ENCODE measurements at regions not wholly inside any gene's neighbourhood (a gene's known extent, or its start where the extent isn't known, plus 50 kb on each side); places are given as distances from the start of the nearest gene placed in this dataset.
A peak's percentile ranks its signal among the peaks of the same experiment; 100 is the strongest.

- H3K4me1 ChIP-seq (ENCODE audit: control insufficient read depth in 2 of 2, insufficient read depth in 1 of 2, low read depth in 1 of 2, low read length in 2 of 2): peaks cover 0 to 11% of the 10 kb centered on the region in 2 donors
Observed at GRCh38 chr4:24701683-24702082, 93.7 kb upstream of the SOD3 start.

GRCh38 chr4:24702281-24702680, 93.1 kb upstream of the SOD3 start:
- Histone ChIP-seq H3K23ac (ENCODE audit: low read depth, low read length, poor library complexity) (no peak overlapping the region), H3K14ac (ENCODE audit: low read length) (no peak overlapping the region), H3K18ac (ENCODE audit: low read length) (no peak overlapping the region), H3K27me3 (ENCODE audit: control insufficient read depth in 3 of 3, insufficient read depth in 3 of 3, low read depth in 1 of 3, low read length in 3 of 3) (peaks cover 0 to 3% (median 0%) of the 10 kb centered on the region in 3 experiments), H4K8ac (ENCODE audit: low read depth, low read length) (no peak overlapping the region), H2BK120ac (ENCODE audit: low read depth, low read length) (no peak overlapping the region), H3K4me2 (ENCODE audit: insufficient read depth, low read length, poor library complexity, severe bottlenecking) (no peak overlapping the region), H2AFZ (ENCODE audit: low read length) (no peak overlapping the region), H3K4me1 (ENCODE audit: control insufficient read depth in 2 of 2, insufficient read depth in 1 of 2, low read depth in 1 of 2, low read length in 2 of 2) (peaks cover 0 to 11% of the 10 kb centered on the region in 2 donors), H3K79me1 (ENCODE audit: low read depth, low read length) (no peaks in the 10 kb centered on the region), H3K9ac (ENCODE audit: low read depth, low read length, poor library complexity) (no peak overlapping the region), H2AK5ac (ENCODE audit: low read depth, low read length) (no peak overlapping the region), H3K27ac (replicated peaks; ENCODE audit: low read length) (no peak overlapping the region), H4K91ac (ENCODE audit: low read depth, low read length, poor library complexity) (no peak overlapping the region), H3K4me3 (ENCODE audit: low read length in 2 of 2) (no peak overlapping the region), H3K4ac (ENCODE audit: low read length) (no peak overlapping the region), H2BK15ac (ENCODE audit: low read length) (no peak overlapping the region), H2BK5ac (ENCODE audit: low read length) (no peak overlapping the region), H2BK12ac (ENCODE audit: low read length) (no peak overlapping the region), H3K36me3 (replicated peaks in 1 of 2; ENCODE audit: control insufficient read depth in 2 of 2, insufficient read depth in 2 of 2, low read length in 2 of 2) (no peaks in the 10 kb centered on the region), H3K9me3 (replicated peaks in 1 of 2; ENCODE audit: control insufficient read depth in 2 of 2, insufficient read depth in 1 of 2, low read depth in 1 of 2, low read length in 2 of 2) (no peaks in the 10 kb centered on the region)
- DNase-seq (ENCODE audit: low spot score): no peak
- WGBS, 2 donors (ENCODE audit: extremely low coverage in 2 of 2, insufficient read length in 2 of 2, insufficient replicate concordance in 1 of 2): no CpG with 5 or more reads among the region's 1 CpG

More at GRCh38 chr4:24701683-24702082, 93.7 kb upstream of the SOD3 start:
- Histone ChIP-seq H3K79me1 (ENCODE audit: low read depth, low read length) (no peaks in the 10 kb centered on the region), H3K9me3 (replicated peaks in 1 of 2; ENCODE audit: control insufficient read depth in 2 of 2, insufficient read depth in 1 of 2, low read depth in 1 of 2, low read length in 2 of 2) (no peaks in the 10 kb centered on the region), H2AK5ac (ENCODE audit: low read depth, low read length) (no peak overlapping the region), H3K9ac (ENCODE audit: low read depth, low read length, poor library complexity) (no peak overlapping the region), H3K27ac (replicated peaks; ENCODE audit: low read length) (no peak overlapping the region), H3K14ac (ENCODE audit: low read length) (no peak overlapping the region), H3K4me2 (ENCODE audit: insufficient read depth, low read length, poor library complexity, severe bottlenecking) (no peak overlapping the region), H3K4me3 (ENCODE audit: low read length in 2 of 2) (no peak overlapping the region), H2BK15ac (ENCODE audit: low read length) (no peak overlapping the region), H3K4ac (ENCODE audit: low read length) (no peak overlapping the region), H2BK5ac (ENCODE audit: low read length) (no peak overlapping the region), H4K91ac (ENCODE audit: low read depth, low read length, poor library complexity) (no peak overlapping the region), H3K36me3 (replicated peaks in 1 of 2; ENCODE audit: control insufficient read depth in 2 of 2, insufficient read depth in 2 of 2, low read length in 2 of 2) (no peaks in the 10 kb centered on the region), H4K8ac (ENCODE audit: low read depth, low read length) (no peak overlapping the region), H2AFZ (ENCODE audit: low read length) (no peak overlapping the region), H2BK12ac (ENCODE audit: low read length) (no peak overlapping the region), H3K27me3 (ENCODE audit: control insufficient read depth in 3 of 3, insufficient read depth in 3 of 3, low read depth in 1 of 3, low read length in 3 of 3) (peaks cover 0 to 3% (median 0%) of the 10 kb centered on the region in 3 experiments), H3K18ac (ENCODE audit: low read length) (no peak overlapping the region), H2BK120ac (ENCODE audit: low read depth, low read length) (no peak overlapping the region), H3K23ac (ENCODE audit: low read depth, low read length, poor library complexity) (no peak overlapping the region)
- no peak for DNase-seq (ENCODE audit: low spot score)
- no CpG with 5 or more reads among the region's 5 CpGs for whole genome bisulfite sequencing, 2 donors (ENCODE audit: extremely low coverage in 2 of 2, insufficient read length in 2 of 2, insufficient replicate concordance in 1 of 2)

- Histone ChIP-seq H2AK5ac (ENCODE audit: low read depth, low read length) (no peak overlapping the region), H3K18ac (ENCODE audit: low read length) (no peak overlapping the region), H3K14ac (ENCODE audit: low read length) (no peak overlapping the region), H3K4me2 (ENCODE audit: insufficient read depth, low read length, poor library complexity, severe bottlenecking) (no peak overlapping the region), H2BK5ac (ENCODE audit: low read length) (no peak overlapping the region), H3K27me3 (ENCODE audit: control insufficient read depth in 3 of 3, insufficient read depth in 3 of 3, low read depth in 1 of 3, low read length in 3 of 3) (peaks cover 0 to 3% (median 0%) of the 10 kb centered on the region in 3 experiments), H4K91ac (ENCODE audit: low read depth, low read length, poor library complexity) (no peak overlapping the region), H2BK12ac (ENCODE audit: low read length) (no peak overlapping the region), H3K9me3 (replicated peaks in 1 of 2; ENCODE audit: control insufficient read depth in 2 of 2, insufficient read depth in 1 of 2, low read depth in 1 of 2, low read length in 2 of 2) (no peaks in the 10 kb centered on the region), H3K23ac (ENCODE audit: low read depth, low read length, poor library complexity) (no peak overlapping the region), H3K4me1 (ENCODE audit: control insufficient read depth in 2 of 2, insufficient read depth in 1 of 2, low read depth in 1 of 2, low read length in 2 of 2) (peaks cover 0 to 11% of the 10 kb centered on the region in 2 donors), H2AFZ (ENCODE audit: low read length) (no peak overlapping the region), H3K4ac (ENCODE audit: low read length) (no peak overlapping the region), H3K9ac (ENCODE audit: low read depth, low read length, poor library complexity) (no peak overlapping the region), H3K27ac (replicated peaks; ENCODE audit: low read length) (no peak overlapping the region), H3K36me3 (replicated peaks in 1 of 2; ENCODE audit: control insufficient read depth in 2 of 2, insufficient read depth in 2 of 2, low read length in 2 of 2) (no peaks in the 10 kb centered on the region), H4K8ac (ENCODE audit: low read depth, low read length) (no peak overlapping the region), H3K4me3 (ENCODE audit: low read length in 2 of 2) (no peak overlapping the region), H3K79me1 (ENCODE audit: low read depth, low read length) (no peaks in the 10 kb centered on the region), H2BK15ac (ENCODE audit: low read length) (no peak overlapping the region), H2BK120ac (ENCODE audit: low read depth, low read length) (no peak overlapping the region)
- no CpG with 5 or more reads among the region's 2 CpGs for WGBS, 2 donors (ENCODE audit: extremely low coverage in 2 of 2, insufficient read length in 2 of 2, insufficient replicate concordance in 1 of 2)
- no peak for DNase-seq (ENCODE audit: low spot score)
Observed at GRCh38 chr4:24703298-24703697, 92.1 kb upstream of the SOD3 start.

GRCh38 chr4:24704149-24704548, 91.2 kb upstream of the SOD3 start:
- no peaks in the 10 kb centered on the region for H3K9me3 ChIP-seq (replicated peaks in 1 of 2; ENCODE audit: control insufficient read depth in 2 of 2, insufficient read depth in 1 of 2, low read depth in 1 of 2, low read length in 2 of 2)
- H3K4ac ChIP-seq (ENCODE audit: low read length): no peak overlapping the region
- H3K18ac ChIP-seq (ENCODE audit: low read length): no peak overlapping the region
- H3K4me2 ChIP-seq (ENCODE audit: insufficient read depth, low read length, poor library complexity, severe bottlenecking): no peak overlapping the region
- H2BK12ac ChIP-seq (ENCODE audit: low read length): no peak overlapping the region
- no peak overlapping the region for H3K9ac ChIP-seq (ENCODE audit: low read depth, low read length, poor library complexity)
- no peak overlapping the region for H4K91ac ChIP-seq (ENCODE audit: low read depth, low read length, poor library complexity)
- no peaks in the 10 kb centered on the region for H3K36me3 ChIP-seq (replicated peaks in 1 of 2; ENCODE audit: control insufficient read depth in 2 of 2, insufficient read depth in 2 of 2, low read length in 2 of 2)
- WGBS, 2 donors (ENCODE audit: extremely low coverage in 2 of 2, insufficient read length in 2 of 2, insufficient replicate concordance in 1 of 2): no CpG with 5 or more reads among the region's 6 CpGs
- H3K79me1 ChIP-seq (ENCODE audit: low read depth, low read length): no peaks in the 10 kb centered on the region
- H3K14ac ChIP-seq (ENCODE audit: low read length): no peak overlapping the region
- H4K8ac ChIP-seq (ENCODE audit: low read depth, low read length): no peak overlapping the region
- H3K4me1 ChIP-seq (ENCODE audit: control insufficient read depth in 2 of 2, insufficient read depth in 1 of 2, low read depth in 1 of 2, low read length in 2 of 2): peaks cover 0 to 11% of the 10 kb centered on the region in 2 donors
- no peak overlapping the region for H2AK5ac ChIP-seq (ENCODE audit: low read depth, low read length)
- H3K27me3 ChIP-seq (ENCODE audit: control insufficient read depth in 3 of 3, insufficient read depth in 3 of 3, low read depth in 1 of 3, low read length in 3 of 3): peaks cover 0 to 3% (median 0%) of the 10 kb centered on the region in 3 experiments
- H2BK120ac ChIP-seq (ENCODE audit: low read depth, low read length): no peak overlapping the region
- DNase-seq (ENCODE audit: low spot score): peak; percentile 41
- peak overlapping the region; percentile 6 for H2AFZ ChIP-seq (ENCODE audit: low read length)
- no peak overlapping the region for H3K4me3 ChIP-seq (ENCODE audit: low read length in 2 of 2)
- H3K23ac ChIP-seq (ENCODE audit: low read depth, low read length, poor library complexity): no peak overlapping the region
- H2BK15ac ChIP-seq (ENCODE audit: low read length): no peak overlapping the region
- peak overlapping the region; percentile 55 for H3K27ac ChIP-seq (replicated peaks; ENCODE audit: low read length)
- no peak overlapping the region for H2BK5ac ChIP-seq (ENCODE audit: low read length)
